Choroid plexus epithelial cell (primary cell): ENCODE measurements at regions not wholly inside any gene's neighbourhood (a gene's known extent, or its start where the extent isn't known, plus 50 kb on each side); places are given as distances from the start of the nearest gene placed in this dataset.

Experiments
- DNase-seq: peaks from one replicate; pipeline ENCODE4 v3.0.0-alpha.2; 2010; ENCODE audit warnings: low read depth
- H3K4me3 ChIP-seq: 2 replicates; pipeline ENCODE4 v1.5.1; 2011; ENCODE audit warnings: low read depth, mild to moderate bottlenecking, control low read depth, low read length, moderate library complexity
- CTCF ChIP-seq: conservative IDR thresholded peaks from 2 replicates; pipeline ENCODE4 v1.5.1; 2011; ENCODE audit warnings: low read depth, mild to moderate bottlenecking, control low read depth, inconsistent platforms, low read length, moderate library complexity

GRCh38 chr13:103935117-103935516 is 868.9 kb upstream of the SLC10A2 start:
- TF ChIP-seq CTCF, result no peak
- DNase-seq, result no peak
- H3K4me3 ChIP-seq, result no peak overlapping the region

GRCh38 chr13:103931885-103932284 is 865.7 kb upstream of the SLC10A2 start:
- no peak for DNase-seq
- TF ChIP-seq CTCF, result no peak
- H3K4me3 ChIP-seq, result no peak overlapping the region

- no peak for TF ChIP-seq CTCF
- DNase-seq, result no peak
- no peak overlapping the region for H3K4me3 ChIP-seq
Observed at GRCh38 chr13:103931331-103931845, 865.2 kb upstream of the SLC10A2 start.

- TF ChIP-seq CTCF, result no peak
- H3K4me3 ChIP-seq, result no peak overlapping the region
Observed at GRCh38 chr13:103926118-103926517, 859.9 kb upstream of the SLC10A2 start.

GRCh38 chr13:103908911-103909310 is 842.7 kb upstream of the SLC10A2 start:
- DNase-seq, result no peak
- no peak for TF ChIP-seq CTCF
- H3K4me3 ChIP-seq, result no peak overlapping the region

More at GRCh38 chr13:103926118-103926517, 859.9 kb upstream of the SLC10A2 start:
- no peak for DNase-seq

- no peak for TF ChIP-seq CTCF
Observed at GRCh38 chr13:103908274-103908673, 842.1 kb upstream of the SLC10A2 start.

GRCh38 chr13:103903790-103904189 is 837.6 kb upstream of the SLC10A2 start:
- H3K4me3 ChIP-seq, result no peak overlapping the region
- DNase-seq, result no peak
- no peak for TF ChIP-seq CTCF

More at GRCh38 chr13:103908274-103908673, 842.1 kb upstream of the SLC10A2 start:
- H3K4me3 ChIP-seq, result no peak overlapping the region
- no peak for DNase-seq
